Psoas muscle (tissue), 7 donors: ENCODE measurements at regions not wholly inside any gene's neighbourhood (a gene's known extent, or its start where the extent isn't known, plus 50 kb on each side); places are given as distances from the start of the nearest gene placed in this dataset.

Experiments
- ATAC-seq, 4 donors: fragments of 200-7000 bp; cut with Tn5 transposase; one replicate each; pipeline ENCODE4 v1.9.1; 2020; ENCODE audit warnings: moderate library complexity in 3 of 4, mild to moderate bottlenecking in 2 of 4
- DNase-seq, 2 donors: peaks; one replicate each; pipeline ENCODE4 v3.0.0-alpha.2; 2020
- H3K27ac ChIP-seq: fragments of 200-600 bp; one replicate; pipeline ENCODE4 v1.8.0; 2022
- H3K27me3 ChIP-seq, 3 donors: fragments of 200-600 bp in 1 of 3; one replicate each; pipeline versions ENCODE4 v1.6.1 to v1.8.0; 2013 to 2022; ENCODE audit warnings: low read length in 2 of 3, mild to moderate bottlenecking in 2 of 3, moderate library complexity in 1 of 3; ENCODE audit not compliant: insufficient read depth in 3 of 3
- H3K36me3 ChIP-seq, 2 donors: fragments of 200-600 bp in 1 of 2; one replicate each; pipeline versions ENCODE4 v1.6.1 to v1.8.0; 2013 to 2022; ENCODE audit warnings: low read depth in 1 of 2, mild to moderate bottlenecking in 1 of 2, moderate library complexity in 1 of 2; ENCODE audit not compliant: insufficient read depth in 1 of 2
- H3K4me1 ChIP-seq: fragments of 200-600 bp; one replicate; pipeline ENCODE4 v1.8.0; 2022
- H3K4me3 ChIP-seq: fragments of 200-600 bp; one replicate; pipeline ENCODE4 v1.8.0; 2022; ENCODE audit warnings: mild to moderate bottlenecking
- H3K9me3 ChIP-seq: fragments of 200-600 bp; one replicate; pipeline ENCODE4 v1.8.0; 2022
- WGBS, 3 donors: extraction: QIAGEN DNeasy Blood & Tissue Kit; methylation state at CpG; one replicate each; pipeline versions ENCODE4 v1.1.6 to v1.1.7; 2013; 5-methylcytosine and 5-hydroxymethylcytosine counted together
- intact Hi-C, 2 donors: fragments of 100-400 bp; cut with DNase I; formaldehyde crosslinking; loops; one replicate each; pipeline versions ENCODE4 v1.11.0 to v1.14.2; 2022
- TF ChIP-seq, protein P1 (sequence below): fragments of 200-600 bp; IDR thresholded peaks from one replicate; pipeline ENCODE4 v1.8.0; 2022; ENCODE audit warnings: antibody characterized with exemption
- donor health status: healthy with polysubstance abuse.
- donor health status: DM: no; HTN: no; CAD: no; lungs with moderate emphysema.
- donor health status: Bipolar disorder and iron deficiency.
- donor health status: healthy.
- donor health status: DM: yes; HTN: yes; CAD: no.
- donor health status: DM: no; HTN: no; CAD: no.
- donor health status: DM: yes; HTN: yes; CAD: no.

GRCh38 chr2:193580176-193580950 lies 1385.6 kb upstream of the TMEFF2 start:
- Histone ChIP-seq H3K4me3 (no peak overlapping the region), H3K27ac (no peak overlapping the region), H3K9me3 (no peaks in the 10 kb centered on the region), H3K4me1 (no peaks in the 10 kb centered on the region), H3K36me3 (no peaks in the 10 kb centered on the region), H3K27me3 (no peaks in the 10 kb centered on the region)
- 92 to 93% (median 93%) methylated on average over 21 of the region's 21 CpGs for WGBS, 3 donors
- TF ChIP-seq, protein P1, sequence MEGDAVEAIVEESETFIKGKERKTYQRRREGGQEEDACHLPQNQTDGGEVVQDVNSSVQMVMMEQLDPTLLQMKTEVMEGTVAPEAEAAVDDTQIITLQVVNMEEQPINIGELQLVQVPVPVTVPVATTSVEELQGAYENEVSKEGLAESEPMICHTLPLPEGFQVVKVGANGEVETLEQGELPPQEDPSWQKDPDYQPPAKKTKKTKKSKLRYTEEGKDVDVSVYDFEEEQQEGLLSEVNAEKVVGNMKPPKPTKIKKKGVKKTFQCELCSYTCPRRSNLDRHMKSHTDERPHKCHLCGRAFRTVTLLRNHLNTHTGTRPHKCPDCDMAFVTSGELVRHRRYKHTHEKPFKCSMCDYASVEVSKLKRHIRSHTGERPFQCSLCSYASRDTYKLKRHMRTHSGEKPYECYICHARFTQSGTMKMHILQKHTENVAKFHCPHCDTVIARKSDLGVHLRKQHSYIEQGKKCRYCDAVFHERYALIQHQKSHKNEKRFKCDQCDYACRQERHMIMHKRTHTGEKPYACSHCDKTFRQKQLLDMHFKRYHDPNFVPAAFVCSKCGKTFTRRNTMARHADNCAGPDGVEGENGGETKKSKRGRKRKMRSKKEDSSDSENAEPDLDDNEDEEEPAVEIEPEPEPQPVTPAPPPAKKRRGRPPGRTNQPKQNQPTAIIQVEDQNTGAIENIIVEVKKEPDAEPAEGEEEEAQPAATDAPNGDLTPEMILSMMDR: no peak
- DNase-seq: no peak
- no peak for ATAC-seq
- intact Hi-C loops: no loop called here

DNA sequence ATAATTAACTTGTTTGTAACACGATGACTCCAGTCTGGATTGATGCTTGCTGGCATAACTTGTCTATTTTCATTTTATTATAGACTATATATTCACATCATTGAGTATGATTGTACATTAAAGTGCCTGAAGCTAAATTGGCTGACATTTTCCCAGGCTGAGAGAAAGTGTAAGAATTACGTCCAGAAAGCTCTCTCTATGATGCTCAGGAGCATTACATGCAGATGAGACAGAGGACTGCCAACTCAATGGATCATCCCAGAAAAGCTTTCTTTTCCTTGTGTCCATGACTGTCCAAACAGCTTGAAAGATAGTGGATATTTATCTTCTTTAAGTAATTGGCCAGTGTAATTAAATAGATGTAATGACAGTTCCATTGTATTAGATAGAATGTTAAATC lies 1372.2 kb upstream of the TMEFF2 start:
- no peaks in the 10 kb centered on the region for H3K9me3 ChIP-seq
- no peak overlapping the region for H3K27ac ChIP-seq
- TF ChIP-seq, protein P1: no peak
- H3K27me3 ChIP-seq: no peaks in the 10 kb centered on the region
- WGBS, 3 donors: 73 to 85% (median 76%) methylated on average over 2 of the region's 2 CpGs
- H3K4me1 ChIP-seq: no peaks in the 10 kb centered on the region
- no peak overlapping the region for H3K4me3 ChIP-seq
- DNase-seq: no peak
- ATAC-seq: no peak
- intact Hi-C loops: no loop called here
- no peaks in the 10 kb centered on the region for H3K36me3 ChIP-seq

GRCh38 chr2:193566276-193566675 lies 1371.5 kb upstream of the TMEFF2 start:
- Histone ChIP-seq H3K9me3 (no peaks in the 10 kb centered on the region), H3K4me1 (no peaks in the 10 kb centered on the region), H3K36me3 (no peaks in the 10 kb centered on the region), H3K4me3 (no peak overlapping the region), H3K27me3 (no peaks in the 10 kb centered on the region), H3K27ac (no peak overlapping the region)
- WGBS, 3 donors: 76 to 81% (median 78%) methylated on average over 2 of the region's 2 CpGs
- DNase-seq: no peak
- intact Hi-C loops: no loop called here
- ATAC-seq: no peak
- TF ChIP-seq, protein P1: no peak

- Histone ChIP-seq H3K27ac (no peak overlapping the region), H3K4me3 (no peak overlapping the region), H3K27me3 (no peaks in the 10 kb centered on the region), H3K36me3 (no peaks in the 10 kb centered on the region), H3K9me3 (no peaks in the 10 kb centered on the region), H3K4me1 (no peaks in the 10 kb centered on the region)
- no peak for DNase-seq
- no peak for ATAC-seq
- TF ChIP-seq, protein P1: no peak
- intact Hi-C loops: no loop called here
Observed at GRCh38 chr2:193562031-193562430, 1367.3 kb upstream of the TMEFF2 start.

DNA sequence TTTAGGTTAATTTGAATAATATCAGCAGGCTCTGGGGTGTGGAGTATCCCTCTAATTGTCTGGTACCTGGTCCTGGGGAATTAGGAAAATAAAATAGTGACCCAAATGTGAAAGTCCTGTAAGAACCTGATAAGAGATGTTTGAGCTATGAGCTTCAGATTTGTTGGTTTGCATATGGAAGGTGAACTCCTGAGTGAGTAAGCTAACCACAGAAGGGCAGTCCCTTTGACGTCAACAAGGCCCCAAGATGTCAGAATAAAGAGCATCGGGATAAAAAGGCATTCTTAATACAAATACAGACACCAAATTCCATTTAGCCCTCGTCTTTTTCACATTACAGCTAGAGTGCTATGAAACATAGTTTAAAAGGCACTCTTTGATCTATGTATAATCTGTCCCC lies 1366.3 kb upstream of the TMEFF2 start:
- ATAC-seq: no peak
- WGBS, 3 donors: 69 to 83% (median 75%) methylated on average over 3 of the region's 3 CpGs

More for the DNA sequence above, 1366.3 kb upstream of the TMEFF2 start:
- Histone ChIP-seq H3K27me3 (no peaks in the 10 kb centered on the region), H3K4me3 (no peak overlapping the region), H3K4me1 (no peaks in the 10 kb centered on the region), H3K36me3 (no peaks in the 10 kb centered on the region), H3K27ac (no peak overlapping the region), H3K9me3 (no peaks in the 10 kb centered on the region)
- TF ChIP-seq, protein P1: no peak
- intact Hi-C loops: no loop called here
- DNase-seq: no peak
